Pulmonary artery endothelial cell (primary cell): ENCODE measurements at regions not wholly inside any gene's neighbourhood (a gene's known extent, or its start where the extent isn't known, plus 50 kb on each side); places are given as distances from the start of the nearest gene placed in this dataset.

Experiments used
- DNase-seq: peaks from one replicate; pipeline ENCODE4 v3.0.0-alpha.2; 2011; ENCODE audit warnings: low read depth, low spot score

GRCh38 chr3:34011171-34012101 lies 213.0 kb downstream of the PDCD6IP start:
- DNase-seq = no peak

- peak; percentile 33 for DNase-seq
These were observed 213.7 kb downstream of the PDCD6IP start for GRCh38 chr3:34012102-34012461.

GRCh38 chr3:34013818-34014570 lies 215.6 kb downstream of the PDCD6IP start:
- DNase-seq = no peak

- no peak for DNase-seq
These were observed 217.0 kb downstream of the PDCD6IP start for GRCh38 chr3:34015204-34016142.

GRCh38 chr3:34016925-34017587 lies 218.6 kb downstream of the PDCD6IP start:
- DNase-seq = no peak

- DNase-seq = no peak
These were observed 219.3 kb downstream of the PDCD6IP start for GRCh38 chr3:34017757-34018156.

GRCh38 chr3:34019158-34019557 lies 220.7 kb downstream of the PDCD6IP start:
- DNase-seq = no peak

- DNase-seq = no peak
These were observed 221.7 kb downstream of the PDCD6IP start for GRCh38 chr3:34020170-34020569.

GRCh38 chr3:34020726-34021680 lies 222.6 kb downstream of the PDCD6IP start:
- no peak for DNase-seq

GRCh38 chr3:34022147-34022546 lies 223.7 kb downstream of the PDCD6IP start:
- no peak for DNase-seq

GRCh38 chr3:34024447-34025240 lies 226.2 kb downstream of the PDCD6IP start:
- DNase-seq = no peak

GRCh38 chr3:34033839-34034238 lies 235.4 kb downstream of the PDCD6IP start:
- DNase-seq = no peak

- no peak for DNase-seq
These were observed 236.4 kb downstream of the PDCD6IP start for GRCh38 chr3:34034840-34035239.

GRCh38 chr3:34035775-34036174 lies 237.3 kb downstream of the PDCD6IP start:
- DNase-seq = no peak

GRCh38 chr3:34037260-34037659 lies 238.8 kb downstream of the PDCD6IP start:
- no peak for DNase-seq

- DNase-seq = no peak
These were observed 239.7 kb downstream of the PDCD6IP start for GRCh38 chr3:34038131-34038530.

GRCh38 chr3:34046154-34046553 lies 247.7 kb downstream of the PDCD6IP start:
- DNase-seq = no peak

- DNase-seq = no peak
These were observed 255.2 kb downstream of the PDCD6IP start for GRCh38 chr3:34053626-34054025.
